ENCODE measurements at regions not wholly inside any gene's neighbourhood (a gene's known extent, or its start where the extent isn't known, plus 50 kb on each side); places are given as distances from the start of the nearest gene placed in this dataset.

DNA sequence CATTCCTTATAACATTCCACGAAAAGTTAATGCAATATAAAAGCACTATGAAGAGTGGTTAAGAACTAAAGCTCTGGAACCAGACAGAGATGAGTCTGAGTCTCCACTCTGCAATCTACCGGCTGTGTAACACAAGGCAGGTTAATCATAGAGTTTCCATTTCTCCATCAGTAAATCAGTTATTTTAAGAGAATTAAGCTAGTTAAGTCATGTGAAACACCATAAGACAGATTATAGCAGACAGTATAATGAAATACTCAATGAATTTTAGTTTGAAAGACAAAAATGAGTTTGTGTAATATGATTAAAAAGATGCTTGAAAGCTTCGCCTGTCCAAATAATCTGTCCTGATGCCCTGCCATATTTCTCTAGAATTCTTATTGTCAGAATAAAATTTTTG, 282.6 kb upstream of the ACTRT1 start:
- no peak overlapping the region for H3K27ac Mint-ChIP-seq
- no peaks in the 10 kb centered on the region for H3K4me1 Mint-ChIP-seq
- H3K27me3 Mint-ChIP-seq: no peaks in the 10 kb centered on the region
- CTCF ChIA-PET: no interaction called here
- no peaks in the 10 kb centered on the region for H3K9me3 Mint-ChIP-seq
- DNase-seq: no peak
- no peaks in the 10 kb centered on the region for H3K36me3 Mint-ChIP-seq
- H3K4me3 Mint-ChIP-seq: no peak overlapping the region

DNA sequence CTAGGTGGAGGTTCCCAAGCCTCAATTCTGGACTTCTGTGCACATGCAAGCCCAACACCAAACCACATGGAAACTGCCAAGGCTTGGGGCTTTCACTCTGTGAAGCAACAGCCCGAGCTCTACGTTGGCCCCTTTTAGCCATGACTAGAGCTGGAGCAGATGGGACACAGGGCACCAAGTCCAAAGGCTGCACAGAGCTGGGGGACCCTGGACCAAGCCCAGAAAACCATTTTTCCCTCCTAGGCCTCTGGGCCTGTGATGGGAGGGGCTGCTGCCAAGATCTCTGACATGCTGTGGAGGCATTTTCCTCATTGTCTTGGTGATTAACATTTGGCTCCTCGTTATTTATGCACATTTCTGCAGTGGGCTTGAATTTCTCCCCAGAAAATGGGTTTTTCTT, 258.7 kb upstream of the ACTRT1 start:
- CTCF ChIA-PET: no interaction called here
- Mint-ChIP-seq H3K27me3 (no peaks in the 10 kb centered on the region), H3K4me1 (no peaks in the 10 kb centered on the region), H3K36me3 (no peaks in the 10 kb centered on the region), H3K27ac (no peak overlapping the region), H3K4me3 (no peak overlapping the region), H3K9me3 (no peaks in the 10 kb centered on the region)
- DNase-seq: no peak

DNA sequence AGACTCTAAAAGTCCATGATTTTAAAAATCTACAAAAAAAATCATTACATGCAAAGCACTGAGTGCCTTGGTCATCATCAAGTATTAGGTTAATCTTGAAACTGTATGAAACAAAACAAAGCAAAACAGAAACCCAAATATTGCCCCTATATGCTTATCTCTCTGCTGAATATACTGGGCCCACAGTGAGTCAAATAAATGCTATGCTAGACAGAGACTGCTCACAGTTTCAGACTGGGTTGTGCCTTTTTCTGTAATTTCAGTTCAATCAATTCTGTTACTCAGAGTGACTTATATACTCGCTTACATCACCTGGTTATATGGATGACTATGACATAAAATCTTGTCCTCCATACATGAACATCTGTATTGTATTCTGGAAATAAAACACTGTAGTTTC, 257.1 kb upstream of the ACTRT1 start:
- H3K27me3 Mint-ChIP-seq: no peaks in the 10 kb centered on the region
- CTCF ChIA-PET: no interaction called here
- H3K4me3 Mint-ChIP-seq: no peak overlapping the region
- no peak for DNase-seq
- no peaks in the 10 kb centered on the region for H3K36me3 Mint-ChIP-seq
- H3K27ac Mint-ChIP-seq: no peak overlapping the region
- H3K9me3 Mint-ChIP-seq: no peaks in the 10 kb centered on the region
- H3K4me1 Mint-ChIP-seq: no peaks in the 10 kb centered on the region

DNA sequence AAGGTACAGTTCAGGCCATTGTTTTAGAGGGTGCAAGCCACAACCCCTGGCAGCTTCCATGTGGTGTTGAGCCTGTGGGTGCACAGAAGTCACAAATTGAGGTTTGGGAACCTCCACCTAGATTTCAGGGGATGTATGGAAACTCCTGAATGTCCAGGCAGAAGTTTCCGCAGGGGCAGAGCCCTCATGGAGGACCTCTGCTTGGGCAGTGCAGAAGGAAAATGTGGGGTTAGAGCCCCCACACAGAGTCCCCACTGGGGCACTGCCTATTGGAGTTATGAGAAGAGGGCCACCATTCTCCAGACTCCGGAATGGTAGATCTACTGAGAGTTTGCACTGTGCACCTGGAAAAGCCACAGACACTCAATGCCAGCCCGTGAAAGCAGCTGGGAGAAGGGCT, 242.0 kb upstream of the ACTRT1 start:
- H3K4me3 Mint-ChIP-seq: no peak overlapping the region
- H3K4me1 Mint-ChIP-seq: no peaks in the 10 kb centered on the region
- H3K27ac Mint-ChIP-seq: no peak overlapping the region
- H3K9me3 Mint-ChIP-seq: no peaks in the 10 kb centered on the region
- no peak for DNase-seq
- H3K36me3 Mint-ChIP-seq: no peaks in the 10 kb centered on the region
- H3K27me3 Mint-ChIP-seq: no peaks in the 10 kb centered on the region
- CTCF ChIA-PET: no interaction called here

DNA sequence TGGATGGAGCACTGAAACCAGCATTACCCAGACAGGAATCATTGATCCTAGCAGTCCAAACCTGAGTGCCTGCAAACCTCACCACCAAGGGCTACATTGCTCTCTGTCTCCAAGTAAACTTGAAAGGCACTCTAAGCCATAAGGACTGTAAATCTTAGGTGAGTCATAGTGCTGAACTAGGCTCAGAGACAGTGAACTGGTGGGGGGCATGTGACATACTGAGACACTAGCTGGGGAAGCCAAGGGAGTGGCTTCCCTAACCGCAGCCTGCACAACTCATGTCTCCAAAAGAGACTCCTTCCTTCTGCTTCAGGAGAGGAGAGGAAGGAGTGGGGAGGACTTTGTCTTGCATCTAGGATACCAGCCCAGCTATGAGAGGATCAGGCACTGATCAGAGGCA, 235.5 kb upstream of the ACTRT1 start:
- H3K27me3 Mint-ChIP-seq: no peaks in the 10 kb centered on the region
- CTCF ChIA-PET: no interaction called here
- H3K36me3 Mint-ChIP-seq: no peaks in the 10 kb centered on the region
- H3K9me3 Mint-ChIP-seq: no peaks in the 10 kb centered on the region
- DNase-seq: no peak
- no peak overlapping the region for H3K4me3 Mint-ChIP-seq
- no peaks in the 10 kb centered on the region for H3K4me1 Mint-ChIP-seq
- no peak overlapping the region for H3K27ac Mint-ChIP-seq

DNA sequence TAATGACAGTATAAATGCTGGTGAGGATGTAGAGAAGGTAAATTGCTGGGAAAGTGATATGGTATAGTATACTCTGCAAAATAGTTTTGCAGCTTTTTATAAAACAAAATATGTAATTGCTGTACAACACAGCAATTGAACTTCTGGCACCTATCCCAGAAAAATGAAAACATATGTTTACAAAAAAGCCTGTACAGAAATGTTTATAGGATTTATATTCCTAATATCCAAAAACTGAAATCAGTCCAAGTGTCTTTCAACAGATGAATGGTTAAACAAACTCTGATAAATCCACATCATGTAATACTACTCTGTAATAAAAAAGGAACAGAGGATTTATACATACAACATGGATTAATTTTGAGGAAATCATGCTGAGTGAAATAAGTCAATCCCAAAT, 198.4 kb upstream of the ACTRT1 start:
- Mint-ChIP-seq H3K4me3 (no peak overlapping the region), H3K27ac (no peak overlapping the region), H3K4me1 (no peaks in the 10 kb centered on the region)

DNA sequence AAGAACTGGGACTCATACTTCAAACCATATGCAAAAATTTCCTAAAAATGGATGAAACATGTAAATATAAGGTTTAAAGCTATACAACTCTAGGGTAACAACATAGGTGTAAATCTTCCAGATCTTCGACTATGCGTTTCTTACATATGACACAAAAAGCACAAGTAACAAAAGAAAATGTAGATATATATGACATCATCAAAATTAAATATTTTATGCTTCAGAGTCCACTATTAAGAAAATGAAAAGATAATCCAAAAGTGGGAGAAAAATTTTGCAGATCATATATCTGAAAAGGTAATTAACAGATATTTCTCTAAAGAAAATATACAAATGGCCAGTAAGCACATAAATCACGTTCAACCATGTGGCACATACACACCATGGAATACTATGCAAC, 164.2 kb upstream of the ACTRT1 start:
- H3K4me1 Mint-ChIP-seq: no peaks in the 10 kb centered on the region
- H3K9me3 Mint-ChIP-seq: no peaks in the 10 kb centered on the region
- CTCF ChIA-PET: no interaction called here
- H3K27me3 Mint-ChIP-seq: no peaks in the 10 kb centered on the region
- H3K27ac Mint-ChIP-seq: no peak overlapping the region
- no peak for DNase-seq
- no peak overlapping the region for H3K4me3 Mint-ChIP-seq
- H3K36me3 Mint-ChIP-seq: no peaks in the 10 kb centered on the region

More for the DNA sequence above, 198.4 kb upstream of the ACTRT1 start:
- no peak for DNase-seq
- CTCF ChIA-PET: no interaction called here
- H3K9me3 Mint-ChIP-seq: no peaks in the 10 kb centered on the region
- H3K27me3 Mint-ChIP-seq: no peaks in the 10 kb centered on the region
- H3K36me3 Mint-ChIP-seq: no peaks in the 10 kb centered on the region

DNA sequence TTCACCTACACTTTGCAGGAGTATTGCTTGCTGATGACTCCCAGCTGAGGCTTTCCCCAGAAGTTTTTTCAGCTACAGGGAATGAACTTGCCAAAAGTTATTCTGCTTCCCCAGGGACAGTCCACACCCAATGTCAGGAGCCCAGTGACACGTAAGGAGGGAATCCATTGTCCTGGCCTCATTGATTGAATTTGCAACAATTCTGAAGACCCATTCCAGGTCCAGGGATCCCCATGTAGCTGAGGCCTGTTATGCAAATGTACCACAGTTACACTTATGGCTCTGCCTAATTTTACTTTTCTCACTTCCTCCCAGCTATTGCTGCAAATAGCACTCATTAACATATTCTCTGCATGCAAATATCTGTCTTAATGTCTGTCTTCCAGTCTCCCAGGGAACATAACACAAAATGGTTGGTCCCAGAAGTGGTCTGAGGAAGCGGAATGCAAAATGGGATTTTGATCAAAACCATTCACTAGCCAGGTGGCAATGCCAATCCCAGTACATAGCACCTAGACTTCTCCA, 113.7 kb upstream of the ACTRT1 start:
- Mint-ChIP-seq H3K4me1 (no peaks in the 10 kb centered on the region), H3K27me3 (no peaks in the 10 kb centered on the region), H3K9me3 (peaks cover 3% of the 10 kb centered on the region), H3K4me3 (no peak overlapping the region), H3K27ac (no peak overlapping the region), H3K36me3 (no peaks in the 10 kb centered on the region)
- no peak for DNase-seq
- CTCF ChIA-PET: no interaction called here

DNA sequence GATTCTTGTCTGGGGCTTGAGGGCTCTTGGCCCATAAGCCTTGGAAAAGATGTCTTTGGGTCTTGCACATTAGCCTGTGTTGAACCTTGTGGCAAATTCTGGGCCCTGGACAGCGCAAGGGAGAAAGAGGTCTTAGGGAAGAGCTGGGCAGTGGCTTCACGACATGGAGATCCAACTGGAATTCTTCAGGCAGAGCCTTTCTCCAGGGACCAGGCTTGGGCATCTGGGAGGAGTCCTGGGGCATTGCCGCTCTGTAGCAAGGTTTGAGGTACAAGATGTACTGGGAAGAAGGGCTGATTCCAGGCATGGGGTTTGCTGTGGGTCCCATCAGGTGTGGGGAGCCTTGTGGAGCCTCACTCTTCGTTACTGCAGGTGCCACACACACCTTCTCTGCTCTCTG, 104.0 kb upstream of the ACTRT1 start:
- H3K36me3 Mint-ChIP-seq: no peaks in the 10 kb centered on the region
- no peaks in the 10 kb centered on the region for H3K4me1 Mint-ChIP-seq
- H3K27ac Mint-ChIP-seq: no peak overlapping the region
- DNase-seq: no peak
- peaks cover 10% of the 10 kb centered on the region for H3K9me3 Mint-ChIP-seq
- CTCF ChIA-PET: no interaction called here
- no peaks in the 10 kb centered on the region for H3K27me3 Mint-ChIP-seq
- no peak overlapping the region for H3K4me3 Mint-ChIP-seq

DNA sequence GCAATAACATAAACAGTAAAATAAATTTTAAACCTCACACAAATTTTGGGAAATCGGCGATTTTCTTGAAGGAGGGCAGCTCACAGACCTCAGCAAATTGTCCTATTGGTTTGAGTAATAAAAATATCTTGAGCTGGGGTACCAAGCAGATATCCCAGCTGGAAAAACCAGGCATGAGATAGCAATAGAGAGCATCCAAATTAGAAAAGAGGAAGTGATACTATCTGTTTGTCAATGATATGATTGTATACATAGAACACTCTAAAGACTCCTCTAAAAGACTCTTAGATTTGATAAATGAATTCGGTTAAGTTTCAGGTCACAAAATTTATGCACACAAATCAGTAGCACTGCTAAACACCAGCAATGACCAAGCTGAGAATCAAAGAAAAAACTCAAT, 90.5 kb upstream of the ACTRT1 start:
- CTCF ChIA-PET: no interaction called here
- Mint-ChIP-seq H3K27me3 (no peaks in the 10 kb centered on the region), H3K4me1 (no peaks in the 10 kb centered on the region)

DNA sequence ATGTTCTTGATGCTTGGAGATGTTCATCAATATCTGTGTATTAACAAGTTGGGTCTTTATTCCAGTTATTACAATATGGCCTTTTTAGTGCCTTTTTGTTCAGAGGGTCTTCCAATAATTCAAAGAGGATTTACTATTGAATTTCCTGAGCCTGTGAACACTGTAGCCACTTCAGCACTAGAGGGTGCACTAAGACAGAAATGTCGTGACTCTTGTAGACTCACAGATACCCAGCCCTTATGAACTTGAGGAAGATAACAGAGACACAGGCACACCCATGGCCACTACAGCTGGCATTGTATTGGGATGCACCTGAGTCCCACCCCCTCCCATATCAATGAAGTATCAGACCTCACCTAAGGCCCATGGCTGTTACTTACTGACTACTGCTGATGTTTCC, 54.4 kb upstream of the ACTRT1 start:
- H3K4me1 Mint-ChIP-seq: no peaks in the 10 kb centered on the region
- H3K36me3 Mint-ChIP-seq: no peaks in the 10 kb centered on the region
- no peak for DNase-seq
- H3K9me3 Mint-ChIP-seq: no peaks in the 10 kb centered on the region
- H3K4me3 Mint-ChIP-seq: no peak overlapping the region
- no peak overlapping the region for H3K27ac Mint-ChIP-seq
- no peaks in the 10 kb centered on the region for H3K27me3 Mint-ChIP-seq
- CTCF ChIA-PET: no interaction called here

More for the DNA sequence above, 90.5 kb upstream of the ACTRT1 start:
- Mint-ChIP-seq H3K36me3 (no peaks in the 10 kb centered on the region), H3K4me3 (no peak overlapping the region), H3K9me3 (peaks cover 2% of the 10 kb centered on the region), H3K27ac (no peak overlapping the region)
- DNase-seq: no peak

DNA sequence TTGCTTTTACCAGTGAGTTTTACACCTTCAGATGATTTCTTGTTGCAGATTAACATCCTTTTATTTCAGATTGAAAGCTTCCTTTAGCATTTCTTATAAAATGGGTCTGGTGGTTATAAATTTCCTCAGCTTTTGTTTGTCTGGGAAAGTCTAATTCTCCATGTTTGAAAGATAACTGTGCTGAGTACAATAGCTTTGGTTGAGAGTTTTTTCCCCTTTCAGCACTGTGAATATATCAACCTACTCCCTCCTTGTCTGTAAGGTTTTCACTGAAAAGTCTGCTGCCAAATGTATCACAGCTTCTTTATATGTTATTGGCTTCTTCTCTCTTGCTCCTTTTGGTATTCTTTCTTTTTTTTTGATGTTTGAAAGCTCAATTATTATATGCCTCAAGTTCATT, 53.5 kb upstream of the ACTRT1 start:
- Mint-ChIP-seq H3K9me3 (no peaks in the 10 kb centered on the region), H3K27me3 (no peaks in the 10 kb centered on the region), H3K4me1 (no peaks in the 10 kb centered on the region), H3K27ac (no peak overlapping the region), H3K36me3 (no peaks in the 10 kb centered on the region), H3K4me3 (no peak overlapping the region)
- DNase-seq: no peak
- CTCF ChIA-PET: no interaction called here

Data from activated naive CD4-positive, alpha-beta T cell treated with anti-CD3 and anti-CD28 coated beads, Interleukin-2, amount 10 ng/mL, durations not matched to agents 7 days and 5 days (primary cell).